ENCODE measurements at regions not wholly inside any gene's neighbourhood (a gene's known extent, or its start where the extent isn't known, plus 50 kb on each side); places are given as distances from the start of the nearest gene placed in this dataset.

GRCh38 chr15:46265664-46266347 is 631.0 kb downstream of the SQOR start:
- no peak for TF ChIP-seq POLR2A (IDR thresholded peaks at IDR 0.05; ENCODE audit: extremely low read depth, insufficient read length)
- no peak for TF ChIP-seq CTCF (IDR thresholded peaks at IDR 0.05; ENCODE audit: low read depth, low read length)
- TF ChIP-seq MYC (IDR thresholded peaks at IDR 0.05; ENCODE audit: low read depth, low read length), result no peak
